ENCODE measurements at regions not wholly inside any gene's neighbourhood (a gene's known extent, or its start where the extent isn't known, plus 50 kb on each side); places are given as distances from the start of the nearest gene placed in this dataset.
A peak's percentile ranks its signal among the peaks of the same experiment; 100 is the strongest.

- H3K27me3 ChIP-seq (ENCODE audit: control insufficient read depth, insufficient read depth, low read length): no peaks in the 10 kb centered on the region
- DNase-seq: no peak
- H3K4me3 ChIP-seq (ENCODE audit: insufficient read depth, low read depth, low read length): no peak overlapping the region
- H3K36me3 ChIP-seq (replicated peaks; ENCODE audit: control insufficient read depth, insufficient read depth, low read length): no peaks in the 10 kb centered on the region
These were observed 608.1 kb downstream of the TYW1 start for GRCh38 chr7:67604461-67605386.

- Histone ChIP-seq H3K36me3 (replicated peaks; ENCODE audit: control insufficient read depth, insufficient read depth, low read length) (no peaks in the 10 kb centered on the region), H3K4me3 (ENCODE audit: insufficient read depth, low read depth, low read length) (no peak overlapping the region), H3K27me3 (ENCODE audit: control insufficient read depth, insufficient read depth, low read length) (no peaks in the 10 kb centered on the region)
- DNase-seq: no peak
These were observed 612.2 kb downstream of the TYW1 start for GRCh38 chr7:67608806-67609205.

GRCh38 chr7:67610897-67611296 is 614.3 kb downstream of the TYW1 start:
- no peak for DNase-seq
- Histone ChIP-seq H3K36me3 (replicated peaks; ENCODE audit: control insufficient read depth, insufficient read depth, low read length) (no peaks in the 10 kb centered on the region), H3K4me3 (ENCODE audit: insufficient read depth, low read depth, low read length) (no peak overlapping the region), H3K27me3 (ENCODE audit: control insufficient read depth, insufficient read depth, low read length) (no peaks in the 10 kb centered on the region)

GRCh38 chr7:67614843-67615242 is 618.2 kb downstream of the TYW1 start:
- no peaks in the 10 kb centered on the region for H3K36me3 ChIP-seq (replicated peaks; ENCODE audit: control insufficient read depth, insufficient read depth, low read length)
- H3K4me3 ChIP-seq (ENCODE audit: insufficient read depth, low read depth, low read length): no peak overlapping the region
- no peak for DNase-seq
- no peaks in the 10 kb centered on the region for H3K27me3 ChIP-seq (ENCODE audit: control insufficient read depth, insufficient read depth, low read length)

- DNase-seq: no peak
- Histone ChIP-seq H3K27me3 (ENCODE audit: control insufficient read depth, insufficient read depth, low read length) (no peaks in the 10 kb centered on the region; the same call in 1 of the 2 replicates), H3K4me3 (ENCODE audit: insufficient read depth, low read depth, low read length) (no peak overlapping the region), H3K36me3 (replicated peaks; ENCODE audit: control insufficient read depth, insufficient read depth, low read length) (no peaks in the 10 kb centered on the region)
These were observed 619.9 kb downstream of the TYW1 start for GRCh38 chr7:67616517-67616916.

- no peaks in the 10 kb centered on the region; the same call in 1 of the 2 replicates for H3K27me3 ChIP-seq (ENCODE audit: control insufficient read depth, insufficient read depth, low read length)
- no peaks in the 10 kb centered on the region for H3K36me3 ChIP-seq (replicated peaks; ENCODE audit: control insufficient read depth, insufficient read depth, low read length)
- no peak for DNase-seq
These were observed 622.0 kb downstream of the TYW1 start for GRCh38 chr7:67618556-67619162.

GRCh38 chr7:67619175-67619574 is 622.5 kb downstream of the TYW1 start:
- H3K27me3 ChIP-seq (ENCODE audit: control insufficient read depth, insufficient read depth, low read length): no peaks in the 10 kb centered on the region; the same call in 1 of the 2 replicates
- no peaks in the 10 kb centered on the region for H3K36me3 ChIP-seq (replicated peaks; ENCODE audit: control insufficient read depth, insufficient read depth, low read length)
- no peak overlapping the region for H3K4me3 ChIP-seq (ENCODE audit: insufficient read depth, low read depth, low read length)
- peak; percentile 47 for DNase-seq

More at GRCh38 chr7:67618556-67619162, 622.0 kb downstream of the TYW1 start:
- H3K4me3 ChIP-seq (ENCODE audit: insufficient read depth, low read depth, low read length): no peak overlapping the region

GRCh38 chr7:67620216-67620933 is 623.7 kb downstream of the TYW1 start:
- DNase-seq: no peak
- Histone ChIP-seq H3K27me3 (ENCODE audit: control insufficient read depth, insufficient read depth, low read length) (no peaks in the 10 kb centered on the region; the same call in 1 of the 2 replicates), H3K4me3 (ENCODE audit: insufficient read depth, low read depth, low read length) (no peak overlapping the region), H3K36me3 (replicated peaks; ENCODE audit: control insufficient read depth, insufficient read depth, low read length) (no peaks in the 10 kb centered on the region)

- no peaks in the 10 kb centered on the region for H3K36me3 ChIP-seq (replicated peaks; ENCODE audit: control insufficient read depth, insufficient read depth, low read length)
- no peaks in the 10 kb centered on the region; the same call in 1 of the 2 replicates for H3K27me3 ChIP-seq (ENCODE audit: control insufficient read depth, insufficient read depth, low read length)
- H3K4me3 ChIP-seq (ENCODE audit: insufficient read depth, low read depth, low read length): no peak overlapping the region
- DNase-seq: no peak
These were observed 625.1 kb downstream of the TYW1 start for GRCh38 chr7:67621704-67622103.

- peak overlapping the region; percentile 33; the same call in 1 of the 2 replicates for H3K4me3 ChIP-seq (ENCODE audit: insufficient read depth, low read depth, low read length)
- peak; percentile 86 for DNase-seq
- no peaks in the 10 kb centered on the region for H3K36me3 ChIP-seq (replicated peaks; ENCODE audit: control insufficient read depth, insufficient read depth, low read length)
These were observed 628.7 kb downstream of the TYW1 start for GRCh38 chr7:67625257-67625737.

GRCh38 chr7:67631476-67631875 is 634.8 kb downstream of the TYW1 start:
- Histone ChIP-seq H3K4me3 (ENCODE audit: insufficient read depth, low read depth, low read length) (no peak overlapping the region), H3K27me3 (ENCODE audit: control insufficient read depth, insufficient read depth, low read length) (no peaks in the 10 kb centered on the region), H3K36me3 (replicated peaks; ENCODE audit: control insufficient read depth, insufficient read depth, low read length) (no peaks in the 10 kb centered on the region)
- no peak for DNase-seq

More at GRCh38 chr7:67625257-67625737, 628.7 kb downstream of the TYW1 start:
- H3K27me3 ChIP-seq (ENCODE audit: control insufficient read depth, insufficient read depth, low read length): no peaks in the 10 kb centered on the region; the same call in 1 of the 2 replicates

- Histone ChIP-seq H3K27me3 (ENCODE audit: control insufficient read depth, insufficient read depth, low read length) (no peaks in the 10 kb centered on the region), H3K36me3 (replicated peaks; ENCODE audit: control insufficient read depth, insufficient read depth, low read length) (no peaks in the 10 kb centered on the region), H3K4me3 (ENCODE audit: insufficient read depth, low read depth, low read length) (no peak overlapping the region)
- DNase-seq: no peak
These were observed 638.6 kb downstream of the TYW1 start for GRCh38 chr7:67635271-67635670.

- H3K36me3 ChIP-seq (replicated peaks; ENCODE audit: control insufficient read depth, insufficient read depth, low read length): no peaks in the 10 kb centered on the region
- H3K27me3 ChIP-seq (ENCODE audit: control insufficient read depth, insufficient read depth, low read length): no peaks in the 10 kb centered on the region
- DNase-seq: no peak
- no peak overlapping the region for H3K4me3 ChIP-seq (ENCODE audit: insufficient read depth, low read depth, low read length)
These were observed 639.9 kb downstream of the TYW1 start for GRCh38 chr7:67636348-67637022.

- peak; percentile 38 for DNase-seq
- no peaks in the 10 kb centered on the region for H3K36me3 ChIP-seq (replicated peaks; ENCODE audit: control insufficient read depth, insufficient read depth, low read length)
- H3K4me3 ChIP-seq (ENCODE audit: insufficient read depth, low read depth, low read length): no peak overlapping the region
These were observed 640.4 kb downstream of the TYW1 start for GRCh38 chr7:67637023-67637358.

More at GRCh38 chr7:67637023-67637358, 640.4 kb downstream of the TYW1 start:
- H3K27me3 ChIP-seq (ENCODE audit: control insufficient read depth, insufficient read depth, low read length): no peaks in the 10 kb centered on the region
